ENCODE measurements at regions not wholly inside any gene's neighbourhood (a gene's known extent, or its start where the extent isn't known, plus 50 kb on each side); places are given as distances from the start of the nearest gene placed in this dataset.

DNA sequence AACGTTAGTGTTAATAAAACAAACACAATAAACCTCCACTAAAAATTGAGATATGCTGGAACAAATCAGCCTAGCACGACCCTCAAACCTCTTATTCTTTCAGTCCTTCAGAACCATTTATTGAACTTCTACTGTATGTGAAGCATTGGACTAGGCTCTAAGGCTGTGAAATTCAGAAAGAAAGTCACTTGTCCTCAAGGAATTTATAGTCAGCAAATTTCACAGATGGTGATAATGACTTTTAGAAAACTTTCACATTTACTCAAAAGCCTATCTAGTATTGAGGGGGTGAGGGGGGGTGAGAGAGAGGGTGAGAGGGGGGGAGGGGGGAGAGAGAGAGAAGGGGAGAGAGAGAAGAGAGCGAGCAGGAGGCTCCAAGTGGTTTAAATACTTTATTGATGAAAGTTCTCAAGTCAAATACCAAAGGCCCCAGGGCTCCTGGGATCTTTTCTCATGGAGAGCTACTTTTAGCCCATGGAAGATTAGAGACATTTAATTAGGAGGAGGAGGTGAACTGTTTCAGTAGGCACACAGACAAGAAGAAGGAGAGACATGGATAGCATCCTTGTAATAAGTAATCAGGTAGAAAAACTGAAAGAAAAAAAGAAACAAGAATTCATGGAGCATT is 66.3 kb upstream of the SSX2IP start:
- Histone ChIP-seq H3K36me3 (replicated peaks; ENCODE audit: insufficient read depth, low read depth) (no peaks in the 10 kb centered on the region), H3K79me2 (no peaks in the 10 kb centered on the region), H4K20me1 (ENCODE audit: insufficient read depth, poor library complexity, severe bottlenecking) (no peaks in the 10 kb centered on the region), H2AFZ (no peak overlapping the region), H3K27me3 (no peaks in the 10 kb centered on the region), H3K4me1 (ENCODE audit: insufficient read depth) (no peaks in the 10 kb centered on the region), H3K4me2 (no peak overlapping the region), H3K9me3 (ENCODE audit: low read depth) (no peaks in the 10 kb centered on the region), H3K27ac (no peak overlapping the region), H3K9me2 (replicated peaks; ENCODE audit: insufficient read depth) (no peaks in the 10 kb centered on the region), H3K4me3 (no peak overlapping the region)
- no peak for DNase-seq (ENCODE audit: low spot score)
- WGBS (ENCODE audit: low lambda C conversion rate, missing lambda C conversion rate) = 73% methylated on average over 2 of the region's 3 CpGs
- TF ChIP-seq, protein P1, sequence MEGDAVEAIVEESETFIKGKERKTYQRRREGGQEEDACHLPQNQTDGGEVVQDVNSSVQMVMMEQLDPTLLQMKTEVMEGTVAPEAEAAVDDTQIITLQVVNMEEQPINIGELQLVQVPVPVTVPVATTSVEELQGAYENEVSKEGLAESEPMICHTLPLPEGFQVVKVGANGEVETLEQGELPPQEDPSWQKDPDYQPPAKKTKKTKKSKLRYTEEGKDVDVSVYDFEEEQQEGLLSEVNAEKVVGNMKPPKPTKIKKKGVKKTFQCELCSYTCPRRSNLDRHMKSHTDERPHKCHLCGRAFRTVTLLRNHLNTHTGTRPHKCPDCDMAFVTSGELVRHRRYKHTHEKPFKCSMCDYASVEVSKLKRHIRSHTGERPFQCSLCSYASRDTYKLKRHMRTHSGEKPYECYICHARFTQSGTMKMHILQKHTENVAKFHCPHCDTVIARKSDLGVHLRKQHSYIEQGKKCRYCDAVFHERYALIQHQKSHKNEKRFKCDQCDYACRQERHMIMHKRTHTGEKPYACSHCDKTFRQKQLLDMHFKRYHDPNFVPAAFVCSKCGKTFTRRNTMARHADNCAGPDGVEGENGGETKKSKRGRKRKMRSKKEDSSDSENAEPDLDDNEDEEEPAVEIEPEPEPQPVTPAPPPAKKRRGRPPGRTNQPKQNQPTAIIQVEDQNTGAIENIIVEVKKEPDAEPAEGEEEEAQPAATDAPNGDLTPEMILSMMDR (IDR thresholded peaks at IDR 0.05; ENCODE audit: poor library complexity) = no peak
- TF ChIP-seq EZH2phosphoT487 (IDR thresholded peaks at IDR 0.05; ENCODE audit: low read depth, severe bottlenecking, unreplicated experiment) (no peak), EZH2 (IDR thresholded peaks at IDR 0.05; ENCODE audit: borderline replicate concordance) (no peak)

DNA sequence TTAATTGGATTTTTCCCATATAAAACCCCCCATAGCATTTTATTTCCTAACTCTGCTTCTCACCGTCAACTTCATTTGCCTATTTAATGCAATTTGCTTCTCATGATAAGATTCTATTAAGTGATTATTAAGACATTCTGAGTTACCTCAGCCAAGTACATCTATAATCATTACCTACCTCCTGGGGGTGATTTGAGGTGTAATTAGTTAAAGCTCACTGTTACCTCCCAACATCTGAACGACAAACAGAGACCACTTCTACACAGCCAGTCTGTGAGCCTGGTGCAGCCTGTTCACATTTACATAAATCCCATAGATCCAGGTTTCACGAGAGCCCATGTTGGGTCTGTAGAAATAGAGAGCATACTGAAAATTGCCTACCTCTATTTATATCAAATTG is 65.7 kb upstream of the SSX2IP start:
- no peaks in the 10 kb centered on the region for H3K9me2 ChIP-seq (replicated peaks; ENCODE audit: insufficient read depth)
- WGBS (ENCODE audit: low lambda C conversion rate, missing lambda C conversion rate) = 64% methylated on average over 3 of the region's 3 CpGs
- DNase-seq (ENCODE audit: low spot score) = no peak
- no peak overlapping the region for H3K4me2 ChIP-seq
- no peak overlapping the region for H2AFZ ChIP-seq
- H4K20me1 ChIP-seq (ENCODE audit: insufficient read depth, poor library complexity, severe bottlenecking) = no peaks in the 10 kb centered on the region
- no peak for TF ChIP-seq EZH2 (IDR thresholded peaks at IDR 0.05; ENCODE audit: borderline replicate concordance)
- TF ChIP-seq, protein P1 (IDR thresholded peaks at IDR 0.05; ENCODE audit: poor library complexity) = no peak
- no peak for TF ChIP-seq EZH2phosphoT487 (IDR thresholded peaks at IDR 0.05; ENCODE audit: low read depth, severe bottlenecking, unreplicated experiment)
- H3K79me2 ChIP-seq = no peaks in the 10 kb centered on the region
- no peak overlapping the region for H3K4me3 ChIP-seq
- H3K27ac ChIP-seq = no peak overlapping the region
- no peaks in the 10 kb centered on the region for H3K36me3 ChIP-seq (replicated peaks; ENCODE audit: insufficient read depth, low read depth)
- H3K4me1 ChIP-seq (ENCODE audit: insufficient read depth) = no peaks in the 10 kb centered on the region
- no peaks in the 10 kb centered on the region for H3K27me3 ChIP-seq
- no peaks in the 10 kb centered on the region for H3K9me3 ChIP-seq (ENCODE audit: low read depth)

GRCh38 chr1:84755216-84755615 is 65.0 kb upstream of the SSX2IP start:
- H3K4me2 ChIP-seq = no peak overlapping the region
- H3K9me3 ChIP-seq (ENCODE audit: low read depth) = no peaks in the 10 kb centered on the region
- no peaks in the 10 kb centered on the region for H4K20me1 ChIP-seq (ENCODE audit: insufficient read depth, poor library complexity, severe bottlenecking)
- 84% methylated on average over 8 of the region's 8 CpGs for WGBS (ENCODE audit: low lambda C conversion rate, missing lambda C conversion rate)
- no peaks in the 10 kb centered on the region for H3K79me2 ChIP-seq
- H3K4me1 ChIP-seq (ENCODE audit: insufficient read depth) = no peaks in the 10 kb centered on the region
- TF ChIP-seq EZH2phosphoT487 (IDR thresholded peaks at IDR 0.05; ENCODE audit: low read depth, severe bottlenecking, unreplicated experiment) (no peak), EZH2 (IDR thresholded peaks at IDR 0.05; ENCODE audit: borderline replicate concordance) (no peak)
- TF ChIP-seq, protein P1 (IDR thresholded peaks at IDR 0.05; ENCODE audit: poor library complexity) = no peak
- no peak overlapping the region for H2AFZ ChIP-seq
- no peak overlapping the region for H3K27ac ChIP-seq
- H3K27me3 ChIP-seq = no peaks in the 10 kb centered on the region
- no peak for DNase-seq (ENCODE audit: low spot score)
- no peak overlapping the region for H3K4me3 ChIP-seq
- H3K36me3 ChIP-seq (replicated peaks; ENCODE audit: insufficient read depth, low read depth) = no peaks in the 10 kb centered on the region
- H3K9me2 ChIP-seq (replicated peaks; ENCODE audit: insufficient read depth) = no peaks in the 10 kb centered on the region

- no peak for DNase-seq (ENCODE audit: low spot score)
- H3K36me3 ChIP-seq (replicated peaks; ENCODE audit: insufficient read depth, low read depth) = no peaks in the 10 kb centered on the region
- no peaks in the 10 kb centered on the region for H4K20me1 ChIP-seq (ENCODE audit: insufficient read depth, poor library complexity, severe bottlenecking)
- H3K27me3 ChIP-seq = no peaks in the 10 kb centered on the region
- TF ChIP-seq, protein P1 (IDR thresholded peaks at IDR 0.05; ENCODE audit: poor library complexity) = no peak
- TF ChIP-seq EZH2phosphoT487 (IDR thresholded peaks at IDR 0.05; ENCODE audit: low read depth, severe bottlenecking, unreplicated experiment) = no peak
- no peak for TF ChIP-seq EZH2 (IDR thresholded peaks at IDR 0.05; ENCODE audit: borderline replicate concordance)
- H3K4me1 ChIP-seq (ENCODE audit: insufficient read depth) = no peaks in the 10 kb centered on the region
- no peak overlapping the region for H3K4me2 ChIP-seq
- no peak overlapping the region for H2AFZ ChIP-seq
- no peaks in the 10 kb centered on the region for H3K9me2 ChIP-seq (replicated peaks; ENCODE audit: insufficient read depth)
- H3K4me3 ChIP-seq = no peak overlapping the region
- WGBS (ENCODE audit: low lambda C conversion rate, missing lambda C conversion rate) = 89% methylated on average over 21 of the region's 21 CpGs
- H3K27ac ChIP-seq = no peak overlapping the region
- H3K79me2 ChIP-seq = no peaks in the 10 kb centered on the region
- H3K9me3 ChIP-seq (ENCODE audit: low read depth) = no peaks in the 10 kb centered on the region
These were observed 64.1 kb upstream of the SSX2IP start for GRCh38 chr1:84754386-84754703.

All from hepatocyte (in vitro differentiated cells).